Duodenal mucosa (tissue), 2 donors: ENCODE measurements at regions not wholly inside any gene's neighbourhood (a gene's known extent, or its start where the extent isn't known, plus 50 kb on each side); places are given as distances from the start of the nearest gene placed in this dataset.

Experiments
- H3K27ac ChIP-seq: one replicate; pipeline ENCODE4 v1.7.0; 2013; ENCODE audit warnings: low read depth, low read length
- H3K27me3 ChIP-seq, 2 donors: one replicate each; pipeline ENCODE4 v1.7.0; 2013; ENCODE audit warnings: low read length in 2 of 2, control low read depth in 1 of 2; ENCODE audit not compliant: insufficient read depth in 2 of 2, control insufficient read depth in 1 of 2
- H3K36me3 ChIP-seq, 2 donors: one replicate each; pipeline ENCODE4 v1.7.0; 2013; ENCODE audit warnings: low read length in 2 of 2, control low read depth in 1 of 2; ENCODE audit not compliant: insufficient read depth in 2 of 2, control insufficient read depth in 1 of 2
- H3K4me1 ChIP-seq, 2 donors: one replicate each; pipeline ENCODE4 v1.7.0; 2013; ENCODE audit warnings: low read length in 2 of 2, control low read depth in 1 of 2; ENCODE audit not compliant: insufficient read depth in 2 of 2, control insufficient read depth in 1 of 2
- H3K4me3 ChIP-seq, 2 donors: one replicate each; pipeline ENCODE4 v1.7.0; 2013; ENCODE audit warnings: low read length in 2 of 2, low read depth in 1 of 2
- H3K9ac ChIP-seq, 2 donors: one replicate each; pipeline ENCODE4 v1.7.0; 2013; ENCODE audit warnings: low read length in 2 of 2, low read depth in 1 of 2
- H3K9me3 ChIP-seq, 2 donors: one replicate each; pipeline ENCODE4 v1.7.0; 2013; ENCODE audit warnings: low read length in 2 of 2, control low read depth in 1 of 2; ENCODE audit not compliant: control insufficient read depth in 1 of 2

DNA sequence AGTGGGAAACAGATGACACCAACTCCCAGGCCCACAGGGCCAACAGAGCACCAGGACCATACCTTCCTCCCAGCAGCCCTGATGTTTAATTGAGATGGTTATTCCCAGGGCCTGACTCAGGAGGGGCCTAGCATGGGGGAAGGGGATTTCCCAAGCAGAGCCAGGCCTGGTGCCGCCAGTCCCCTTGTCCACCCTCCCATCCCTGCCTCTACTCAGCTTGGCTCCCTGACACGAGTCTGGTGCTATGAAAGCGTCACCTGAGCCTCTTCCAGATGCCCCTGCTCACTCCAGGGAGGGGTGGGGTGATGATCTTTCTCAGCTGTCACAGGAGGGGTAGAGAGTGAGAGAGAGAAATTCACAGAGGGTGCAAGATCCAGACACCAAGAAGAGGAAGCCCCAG lies 72.7 kb downstream of the EFNB1 start:
- H3K4me3 ChIP-seq = no peak overlapping the region
- H3K27me3 ChIP-seq = no peaks in the 10 kb centered on the region
- no peaks in the 10 kb centered on the region for H3K36me3 ChIP-seq
- H3K9ac ChIP-seq = no peak overlapping the region
- peaks cover 0 to 7% of the 10 kb centered on the region in 2 donors for H3K4me1 ChIP-seq
- H3K9me3 ChIP-seq = no peaks in the 10 kb centered on the region
- no peak overlapping the region for H3K27ac ChIP-seq

DNA sequence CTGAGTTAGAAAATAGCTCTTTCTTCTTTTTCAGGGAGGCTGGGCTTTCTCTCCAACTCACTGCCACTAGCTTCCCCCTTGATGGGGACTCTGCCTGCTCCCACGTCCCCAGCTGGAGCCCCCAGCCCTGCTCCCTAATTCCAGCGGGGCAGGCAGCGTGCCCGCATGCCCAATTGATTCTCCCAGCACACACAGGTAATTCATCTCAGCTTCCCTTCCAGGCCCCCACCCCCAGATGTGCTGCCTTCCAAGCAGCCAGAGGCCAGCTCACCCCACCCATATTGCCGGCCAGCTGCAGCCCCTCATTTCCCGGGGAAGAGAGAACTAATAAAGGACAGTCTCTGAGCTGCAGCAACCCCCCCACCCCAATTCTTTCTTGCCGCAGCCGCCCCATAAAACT lies 69.8 kb downstream of the EFNB1 start:
- H3K9me3 ChIP-seq = no peaks in the 10 kb centered on the region
- no peaks in the 10 kb centered on the region for H3K27me3 ChIP-seq
- H3K9ac ChIP-seq = no peak overlapping the region
- no peak overlapping the region for H3K27ac ChIP-seq
- H3K36me3 ChIP-seq = no peaks in the 10 kb centered on the region
- H3K4me3 ChIP-seq = no peak overlapping the region
- peaks cover 19 to 26% of the 10 kb centered on the region in 2 donors for H3K4me1 ChIP-seq

DNA sequence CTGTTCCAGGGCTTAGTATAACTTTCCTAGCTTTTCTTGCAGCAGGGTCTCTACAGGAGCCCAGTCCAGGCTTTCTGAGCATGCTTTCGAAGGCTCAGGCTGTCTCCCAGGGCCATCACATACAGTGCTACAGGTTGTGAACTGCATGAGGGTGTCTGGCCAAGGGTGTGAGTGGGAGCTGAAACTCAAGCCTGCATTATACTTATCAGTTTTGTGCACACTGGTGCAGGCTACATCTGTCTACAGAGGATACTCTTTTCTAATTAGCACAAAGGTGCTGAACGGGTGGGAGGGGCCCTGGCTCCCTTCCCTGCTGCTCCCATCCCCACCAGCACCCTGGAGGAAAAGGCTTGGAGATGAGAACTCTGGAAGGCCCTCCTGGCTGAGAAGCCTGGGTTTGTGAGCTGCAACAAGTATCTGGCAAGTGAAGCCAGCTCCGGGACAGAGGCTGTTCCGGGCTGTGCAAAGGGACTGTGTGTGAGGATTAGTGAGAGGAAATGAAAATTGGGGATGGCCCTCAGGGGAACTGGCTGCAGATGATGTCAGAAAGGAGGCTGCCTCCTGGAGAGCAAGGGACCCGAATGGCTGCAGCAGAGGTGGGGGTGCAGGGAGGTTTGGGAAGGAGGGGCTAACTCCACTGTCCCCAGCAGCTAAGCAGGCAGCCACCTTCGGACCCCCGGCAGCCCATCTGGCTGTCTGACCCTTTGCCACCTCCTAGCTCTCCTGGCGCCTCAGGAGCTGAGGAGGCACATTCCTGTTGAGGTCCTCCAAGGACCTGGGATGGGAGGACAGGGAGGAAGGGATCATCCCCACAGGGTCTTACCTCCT lies 68.5 kb downstream of the EFNB1 start:
- no peaks in the 10 kb centered on the region for H3K9me3 ChIP-seq
- no peak overlapping the region for H3K9ac ChIP-seq
- no peaks in the 10 kb centered on the region for H3K27me3 ChIP-seq
- H3K4me1 ChIP-seq = peaks cover 23 to 34% of the 10 kb centered on the region in 2 donors
- no peak overlapping the region for H3K27ac ChIP-seq
- H3K36me3 ChIP-seq = no peaks in the 10 kb centered on the region
- no peak overlapping the region for H3K4me3 ChIP-seq

DNA sequence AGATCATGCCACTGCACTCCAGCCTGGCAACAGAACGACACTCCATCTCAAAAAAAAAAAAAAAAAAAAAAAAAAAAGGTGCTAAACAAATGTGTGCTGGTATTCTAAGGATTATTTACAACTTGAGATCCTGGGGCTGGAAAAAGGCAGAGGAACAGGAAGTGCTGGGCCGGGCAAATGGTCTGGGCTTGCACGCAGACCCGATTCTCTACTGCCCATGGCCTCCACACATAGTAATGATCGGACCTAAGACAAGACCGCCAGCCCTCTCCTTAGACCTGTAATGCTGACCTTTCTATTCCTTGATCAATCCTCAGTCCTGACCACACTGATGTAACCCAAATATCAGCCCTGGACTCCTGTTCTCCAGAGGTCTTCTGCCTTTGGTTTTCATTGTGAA lies 67.8 kb downstream of the EFNB1 start:
- Histone ChIP-seq H3K4me3 (no peak overlapping the region), H3K27me3 (no peaks in the 10 kb centered on the region), H3K27ac (no peak overlapping the region), H3K36me3 (no peaks in the 10 kb centered on the region), H3K4me1 (peaks cover 23 to 34% of the 10 kb centered on the region in 2 donors), H3K9ac (no peak overlapping the region), H3K9me3 (no peaks in the 10 kb centered on the region)

DNA sequence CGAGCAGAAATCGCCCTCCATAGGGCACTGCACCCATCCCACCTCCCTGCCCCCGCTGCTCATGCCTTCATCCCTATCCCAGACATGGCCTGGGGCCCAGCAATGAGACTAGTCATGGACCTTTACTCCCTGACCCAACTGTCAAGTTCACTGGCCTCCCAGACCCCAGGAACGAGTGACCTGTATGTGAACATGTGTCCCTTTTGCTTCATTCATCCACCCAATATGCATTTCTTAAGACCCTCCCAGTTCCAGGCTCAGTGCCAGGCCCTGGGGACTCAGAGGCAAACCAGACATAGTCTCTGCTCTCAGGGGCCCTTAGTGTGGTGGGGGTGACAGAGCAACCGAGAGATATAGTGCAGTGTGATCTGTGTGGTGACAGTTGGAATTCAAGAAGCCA lies 67.0 kb downstream of the EFNB1 start:
- Histone ChIP-seq H3K9ac (peak overlapping the region in 1 of 2 donors; percentile 48), H3K4me3 (peak overlapping the region in 1 of 2 donors; percentile 16), H3K4me1 (peaks cover 23 to 28% of the 10 kb centered on the region in 2 donors)

DNA sequence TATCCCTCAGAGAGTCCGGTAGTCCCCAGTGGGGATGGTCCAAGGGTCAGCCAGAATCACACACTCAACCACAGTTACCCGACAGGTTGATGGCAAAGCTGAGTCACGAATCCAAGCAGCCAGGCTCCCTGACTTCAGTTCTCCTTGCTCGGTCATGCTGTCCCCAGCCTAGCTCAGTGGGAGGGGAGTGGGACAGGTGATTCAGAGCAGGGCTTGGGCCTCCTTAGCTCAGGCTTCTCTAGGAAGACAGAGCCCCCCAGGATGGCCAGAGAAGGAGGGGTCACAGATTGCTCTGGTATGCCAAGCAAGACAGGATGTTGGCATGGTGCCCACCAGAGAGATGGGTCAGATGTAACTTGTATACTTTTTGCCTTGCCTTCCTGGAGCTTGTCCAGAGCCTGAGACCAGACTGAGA lies 66.5 kb downstream of the EFNB1 start:
- peaks cover 23 to 28% of the 10 kb centered on the region in 2 donors for H3K4me1 ChIP-seq
- H3K9me3 ChIP-seq = no peaks in the 10 kb centered on the region
- H3K9ac ChIP-seq = peak overlapping the region in 1 of 2 donors; percentile 48
- no peaks in the 10 kb centered on the region for H3K36me3 ChIP-seq
- peak overlapping the region in 1 of 2 donors; percentile 16 for H3K4me3 ChIP-seq
- H3K27ac ChIP-seq = peak overlapping the region; percentile 66
- H3K27me3 ChIP-seq = no peaks in the 10 kb centered on the region

More for the DNA sequence above, 67.0 kb downstream of the EFNB1 start:
- H3K36me3 ChIP-seq = no peaks in the 10 kb centered on the region
- peak overlapping the region; percentile 66 for H3K27ac ChIP-seq
- H3K9me3 ChIP-seq = no peaks in the 10 kb centered on the region
- H3K27me3 ChIP-seq = no peaks in the 10 kb centered on the region

DNA sequence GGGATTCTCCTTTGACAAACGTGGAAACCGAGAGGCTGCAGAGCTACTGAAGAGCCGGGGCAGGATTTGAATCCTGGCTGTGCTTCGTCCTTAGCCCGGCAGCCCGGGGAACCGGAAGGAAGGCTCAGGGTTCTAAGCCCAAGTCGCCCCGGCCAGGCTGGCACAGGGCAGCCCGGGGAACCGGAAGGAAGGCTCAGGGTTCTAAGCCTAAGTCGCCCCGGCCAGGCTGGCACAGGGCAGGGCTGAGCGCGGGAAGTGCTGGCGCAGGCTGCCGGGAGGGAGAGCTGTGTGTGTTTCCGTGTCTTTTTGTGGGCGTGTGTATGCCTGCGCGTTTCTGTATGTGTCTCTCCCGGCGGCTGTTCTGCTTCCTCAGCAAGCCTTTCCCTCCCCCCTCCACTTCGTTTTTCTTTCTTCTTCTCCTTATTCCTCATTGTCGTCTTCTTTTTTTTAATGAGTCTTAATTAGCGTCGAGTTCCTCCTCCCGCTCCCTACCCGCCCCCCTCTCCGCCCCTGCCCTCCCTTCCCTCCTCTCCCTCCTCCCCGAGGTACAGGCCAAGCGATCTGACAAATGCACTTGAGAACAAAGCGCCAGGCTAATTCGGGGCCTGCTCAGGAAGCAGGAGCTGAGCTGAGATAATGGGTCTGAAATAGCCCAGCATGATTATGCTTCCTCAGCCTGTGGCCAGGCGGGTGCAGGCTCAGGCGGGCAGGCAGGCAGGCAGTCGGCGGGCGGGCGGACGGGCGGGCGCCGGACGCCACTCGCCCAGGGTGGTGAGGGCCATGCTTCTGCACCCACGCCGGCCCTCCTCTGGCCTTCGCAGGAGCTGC lies 65.9 kb downstream of the EFNB1 start:
- Histone ChIP-seq H3K36me3 (no peaks in the 10 kb centered on the region), H3K27ac (peak overlapping the region; percentile 66), H3K27me3 (no peaks in the 10 kb centered on the region), H3K9me3 (no peaks in the 10 kb centered on the region), H3K9ac (peak overlapping the region in 1 of 2 donors; percentile 39), H3K4me3 (no peak overlapping the region), H3K4me1 (peaks cover 23 to 28% of the 10 kb centered on the region in 2 donors)

DNA sequence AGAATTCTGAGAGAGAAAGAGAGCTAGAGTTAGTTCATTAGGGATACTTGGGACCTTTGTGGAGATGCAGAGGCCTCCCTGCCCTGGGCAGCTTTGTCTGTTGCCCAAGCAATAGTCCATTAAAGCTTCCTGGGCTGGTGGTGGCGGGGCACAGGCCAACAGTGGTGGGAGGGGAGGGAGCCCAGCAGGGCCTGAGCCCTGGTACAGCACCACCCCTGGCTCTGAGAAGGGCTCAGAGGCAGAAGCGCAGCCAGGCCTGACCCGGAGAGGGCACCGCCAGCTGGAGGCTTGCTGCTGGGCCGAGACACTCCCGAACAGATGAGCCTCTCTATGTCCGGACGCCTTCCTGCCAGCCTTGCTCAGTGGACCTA lies 65.3 kb downstream of the EFNB1 start:
- Histone ChIP-seq H3K27me3 (no peaks in the 10 kb centered on the region), H3K4me3 (no peak overlapping the region), H3K9ac (peak overlapping the region in 1 of 2 donors; percentile 39), H3K4me1 (peaks cover 23 to 28% of the 10 kb centered on the region in 2 donors), H3K9me3 (no peaks in the 10 kb centered on the region), H3K27ac (peak overlapping the region; percentile 66), H3K36me3 (no peaks in the 10 kb centered on the region)

DNA sequence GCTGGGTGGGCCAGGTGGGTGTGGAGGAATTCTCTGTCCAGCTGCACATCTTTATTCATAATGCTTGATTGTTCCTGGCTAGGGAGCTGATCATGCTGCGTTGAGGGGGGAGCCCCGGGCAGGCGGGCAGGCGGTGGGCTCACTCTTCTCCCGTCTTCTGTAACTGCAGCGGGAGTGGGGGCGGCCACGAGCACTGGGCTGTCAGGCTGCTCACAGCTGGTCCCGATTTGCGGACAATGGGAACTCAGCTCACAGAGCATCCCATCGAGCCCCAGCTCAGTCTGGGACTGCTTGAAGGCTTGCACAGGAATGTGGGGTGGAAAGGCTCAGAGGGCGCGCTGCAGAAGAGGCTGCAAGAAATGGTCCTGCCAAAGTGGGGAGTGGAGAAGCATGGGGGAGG lies 63.8 kb downstream of the EFNB1 start:
- H3K27me3 ChIP-seq = no peaks in the 10 kb centered on the region
- no peak overlapping the region for H3K9ac ChIP-seq
- peaks cover 23 to 28% of the 10 kb centered on the region in 2 donors for H3K4me1 ChIP-seq
- no peaks in the 10 kb centered on the region for H3K36me3 ChIP-seq
- no peaks in the 10 kb centered on the region for H3K9me3 ChIP-seq
- no peak overlapping the region for H3K4me3 ChIP-seq
- no peak overlapping the region for H3K27ac ChIP-seq

DNA sequence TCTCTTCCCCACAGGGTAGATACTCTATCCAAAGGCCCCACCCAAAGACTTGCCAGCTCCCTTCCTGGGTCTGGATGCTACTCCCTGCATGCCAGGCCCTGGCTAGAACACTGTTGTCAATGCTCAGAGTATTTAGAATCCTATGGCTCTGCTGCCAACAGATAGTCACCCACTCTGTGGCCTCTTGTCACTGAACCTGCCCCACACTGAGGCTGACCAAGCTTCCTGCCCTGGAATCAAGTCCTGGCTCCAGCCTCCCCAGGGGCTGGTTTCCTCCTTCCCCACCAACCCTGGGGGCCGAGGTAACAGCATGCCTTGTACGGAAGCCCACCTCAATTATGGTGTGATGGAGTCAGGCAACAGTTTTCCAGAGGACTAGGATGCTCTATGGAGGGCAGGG lies 63.3 kb downstream of the EFNB1 start:
- Histone ChIP-seq H3K9me3 (no peaks in the 10 kb centered on the region), H3K4me3 (no peak overlapping the region), H3K27me3 (no peaks in the 10 kb centered on the region), H3K36me3 (no peaks in the 10 kb centered on the region), H3K4me1 (peaks cover 23 to 28% of the 10 kb centered on the region in 2 donors), H3K9ac (no peak overlapping the region), H3K27ac (no peak overlapping the region)
